CD4-positive, CD25-positive, alpha-beta regulatory T cell (primary cell): ENCODE measurements at regions not wholly inside any gene's neighbourhood (a gene's known extent, or its start where the extent isn't known, plus 50 kb on each side); places are given as distances from the start of the nearest gene placed in this dataset.

Experiments used
- ATAC-seq, 2 donors: fragments of 150-1000 bp; cut with Tn5 transposase; one replicate each; pipeline ENCODE4 v1.10.0; 2021; ENCODE audit warnings: low read depth in 2 of 2, moderate number of reproducible peaks in 2 of 2, moderate library complexity in 1 of 2
- DNase-seq, 3 donors: peaks; one replicate each; pipeline versions ENCODE4 v3.0.0 to v3.0.0-alpha.2; 2012 to 2022; ENCODE audit warnings: mixed read lengths in 1 of 3
- H3K27ac ChIP-seq: one replicate; pipeline ENCODE4 v1.7.0; 2013; ENCODE audit warnings: mild to moderate bottlenecking, low read length; ENCODE audit not compliant: insufficient read depth, poor library complexity, severe bottlenecking
- H3K27me3 ChIP-seq: one replicate; pipeline ENCODE4 v1.7.0; 2013; ENCODE audit warnings: low read length; ENCODE audit not compliant: control insufficient read depth, insufficient read depth
- H3K36me3 ChIP-seq: one replicate; pipeline ENCODE4 v1.7.0; 2013; ENCODE audit warnings: mild to moderate bottlenecking, low read length, moderate library complexity; ENCODE audit not compliant: control insufficient read depth, insufficient read depth
- H3K4me1 ChIP-seq: 2 replicates; pipeline ENCODE4 v1.7.0; 2013; ENCODE audit warnings: mild to moderate bottlenecking, low read length; ENCODE audit not compliant: insufficient read depth, control insufficient read depth, poor library complexity, severe bottlenecking
- H3K4me3 ChIP-seq: one replicate; pipeline ENCODE4 v1.7.0; 2013; ENCODE audit warnings: low read depth, mild to moderate bottlenecking, low read length, moderate library complexity
- H3K9me3 ChIP-seq, 2 experiments: 1 replicate in 1 of 2; 2 replicates in 1 of 2; pipeline ENCODE4 v1.7.0; 2013; ENCODE audit warnings: low read length in 2 of 2, mild to moderate bottlenecking in 1 of 2, moderate library complexity in 1 of 2; ENCODE audit not compliant: control insufficient read depth in 2 of 2
- H3K27ac Mint-ChIP-seq, 3 donors: one replicate each; pipeline ENCODE4 v1.8.0; 2020 to 2022; ENCODE audit warnings: mild to moderate bottlenecking in 3 of 3, mixed read lengths in 3 of 3, moderate library complexity in 2 of 3
- H3K27me3 Mint-ChIP-seq: one replicate; pipeline ENCODE4 v1.8.0; 2022; ENCODE audit warnings: mild to moderate bottlenecking, mixed read lengths
- H3K36me3 Mint-ChIP-seq: one replicate; pipeline ENCODE4 v1.8.0; 2020; ENCODE audit warnings: mixed read lengths
- H3K4me1 Mint-ChIP-seq, 4 donors: one replicate each; pipeline ENCODE4 v1.8.0; 2020 to 2022; ENCODE audit warnings: mixed read lengths in 4 of 4, mild to moderate bottlenecking in 1 of 4
- H3K4me3 Mint-ChIP-seq, 4 donors: one replicate each; pipeline ENCODE4 v1.8.0; 2020 to 2022; ENCODE audit warnings: mild to moderate bottlenecking in 4 of 4, mixed read lengths in 4 of 4, moderate library complexity in 3 of 4
- H3K9me3 Mint-ChIP-seq, 7 donors: one replicate each; pipeline ENCODE4 v1.8.0; 2020 to 2022; ENCODE audit warnings: mixed read lengths in 7 of 7, mild to moderate bottlenecking in 3 of 7, moderate library complexity in 2 of 7

GRCh38 chr11:21892736-21893564 is 299.9 kb upstream of the ANO5 start:
- Mint-ChIP-seq H3K36me3 (no peaks in the 10 kb centered on the region), H3K27ac (no peak overlapping the region), H3K4me1 (no peaks in the 10 kb centered on the region), H3K9me3 (peaks cover 3 to 23% (median 6%) of the 10 kb centered on the region in 7 donors), H3K27me3 (no peaks in the 10 kb centered on the region), H3K4me3 (no peak overlapping the region)
- ATAC-seq = no peak
- DNase-seq = no peak
- Histone ChIP-seq H3K27ac (no peak overlapping the region), H3K4me1 (no peaks in the 10 kb centered on the region), H3K9me3 (no peaks in the 10 kb centered on the region), H3K36me3 (no peaks in the 10 kb centered on the region), H3K4me3 (no peak overlapping the region), H3K27me3 (no peaks in the 10 kb centered on the region)

- H3K9me3 Mint-ChIP-seq = peaks cover 1 to 18% (median 6%) of the 10 kb centered on the region in 7 donors
- no peak overlapping the region for H3K27ac Mint-ChIP-seq
- H3K36me3 ChIP-seq = no peaks in the 10 kb centered on the region
- H3K4me3 ChIP-seq = no peak overlapping the region
- no peaks in the 10 kb centered on the region for H3K27me3 ChIP-seq
- no peaks in the 10 kb centered on the region for H3K27me3 Mint-ChIP-seq
- ATAC-seq = no peak
- H3K9me3 ChIP-seq = no peaks in the 10 kb centered on the region
- H3K36me3 Mint-ChIP-seq = no peaks in the 10 kb centered on the region
- H3K4me3 Mint-ChIP-seq = no peak overlapping the region
- H3K27ac ChIP-seq = no peak overlapping the region
- no peak for DNase-seq
- H3K4me1 ChIP-seq = no peaks in the 10 kb centered on the region
- no peaks in the 10 kb centered on the region for H3K4me1 Mint-ChIP-seq
Observed at GRCh38 chr11:21893565-21893867, 299.4 kb upstream of the ANO5 start.

GRCh38 chr11:21894492-21894891 is 298.4 kb upstream of the ANO5 start:
- H3K4me3 ChIP-seq = no peak overlapping the region
- H3K9me3 Mint-ChIP-seq = peaks cover 0 to 18% (median 6%) of the 10 kb centered on the region in 7 donors
- H3K9me3 ChIP-seq = no peaks in the 10 kb centered on the region
- H3K4me3 Mint-ChIP-seq = no peak overlapping the region
- H3K36me3 Mint-ChIP-seq = no peaks in the 10 kb centered on the region
- no peak overlapping the region for H3K27ac ChIP-seq
- no peaks in the 10 kb centered on the region for H3K4me1 ChIP-seq
- ATAC-seq (no peak), DNase-seq (no peak)
- H3K36me3 ChIP-seq = no peaks in the 10 kb centered on the region
- H3K27me3 ChIP-seq = no peaks in the 10 kb centered on the region
- H3K27me3 Mint-ChIP-seq = no peaks in the 10 kb centered on the region
- no peaks in the 10 kb centered on the region for H3K4me1 Mint-ChIP-seq
- H3K27ac Mint-ChIP-seq = no peak overlapping the region

- Histone ChIP-seq H3K4me3 (no peak overlapping the region), H3K27ac (no peak overlapping the region), H3K27me3 (no peaks in the 10 kb centered on the region), H3K9me3 (no peaks in the 10 kb centered on the region), H3K4me1 (no peaks in the 10 kb centered on the region), H3K36me3 (no peaks in the 10 kb centered on the region)
- ATAC-seq (no peak), DNase-seq (no peak)
- Mint-ChIP-seq H3K4me3 (no peak overlapping the region), H3K27ac (no peak overlapping the region), H3K27me3 (no peaks in the 10 kb centered on the region), H3K4me1 (no peaks in the 10 kb centered on the region), H3K36me3 (no peaks in the 10 kb centered on the region), H3K9me3 (peaks cover 2 to 24% (median 5%) of the 10 kb centered on the region in 7 donors)
Observed at GRCh38 chr11:21895686-21896085, 297.2 kb upstream of the ANO5 start.

GRCh38 chr11:21896216-21896615 is 296.7 kb upstream of the ANO5 start:
- Mint-ChIP-seq H3K27me3 (no peaks in the 10 kb centered on the region), H3K36me3 (no peaks in the 10 kb centered on the region), H3K9me3 (peaks cover 2 to 26% (median 5%) of the 10 kb centered on the region in 7 donors), H3K27ac (no peak overlapping the region), H3K4me3 (no peak overlapping the region), H3K4me1 (no peaks in the 10 kb centered on the region)
- Histone ChIP-seq H3K36me3 (no peaks in the 10 kb centered on the region), H3K4me1 (no peaks in the 10 kb centered on the region), H3K27ac (no peak overlapping the region), H3K27me3 (no peaks in the 10 kb centered on the region), H3K9me3 (no peaks in the 10 kb centered on the region), H3K4me3 (no peak overlapping the region)
- DNase-seq = no peak
- ATAC-seq = no peak

- Histone ChIP-seq H3K27me3 (no peaks in the 10 kb centered on the region), H3K4me1 (no peaks in the 10 kb centered on the region), H3K9me3 (no peaks in the 10 kb centered on the region), H3K27ac (no peak overlapping the region), H3K36me3 (no peaks in the 10 kb centered on the region), H3K4me3 (no peak overlapping the region)
- H3K4me3 Mint-ChIP-seq = no peak overlapping the region
- ATAC-seq (no peak), DNase-seq (no peak)
- H3K36me3 Mint-ChIP-seq = no peaks in the 10 kb centered on the region
- H3K27ac Mint-ChIP-seq = no peak overlapping the region
- peaks cover 2 to 26% (median 5%) of the 10 kb centered on the region in 7 donors for H3K9me3 Mint-ChIP-seq
- no peaks in the 10 kb centered on the region for H3K4me1 Mint-ChIP-seq
- H3K27me3 Mint-ChIP-seq = no peaks in the 10 kb centered on the region
Observed at GRCh38 chr11:21896746-21897602, 295.9 kb upstream of the ANO5 start.

- Histone ChIP-seq H3K4me1 (no peaks in the 10 kb centered on the region), H3K4me3 (no peak overlapping the region), H3K36me3 (no peaks in the 10 kb centered on the region), H3K27me3 (no peaks in the 10 kb centered on the region), H3K9me3 (no peaks in the 10 kb centered on the region), H3K27ac (no peak overlapping the region)
- Mint-ChIP-seq H3K27ac (no peak overlapping the region), H3K9me3 (peaks cover 0 to 20% (median 3%) of the 10 kb centered on the region in 7 donors), H3K27me3 (no peaks in the 10 kb centered on the region), H3K4me1 (no peaks in the 10 kb centered on the region), H3K36me3 (no peaks in the 10 kb centered on the region), H3K4me3 (no peak overlapping the region)
- no peak for ATAC-seq
- DNase-seq = no peak
Observed at GRCh38 chr11:21897752-21898151, 295.1 kb upstream of the ANO5 start.
